T47D (cell line): ENCODE measurements at regions not wholly inside any gene's neighbourhood (a gene's known extent, or its start where the extent isn't known, plus 50 kb on each side); places are given as distances from the start of the nearest gene placed in this dataset.

ENCODE experiments used
- DNase-seq, 2 experiments: peaks; one replicate each; pipeline versions ENCODE4 v3.0.0 to v3.0.0-alpha.2; 2011 to 2012; ENCODE audit warnings: low read depth in 1 of 2, low spot score in 1 of 2
- JUND ChIP-seq: IDR thresholded peaks from 2 replicates; pipeline ENCODE4 v1.6.1; 2012; ENCODE audit warnings: low read depth
- in situ Hi-C: cut with HindIII; loops from 2 replicates; pipeline ENCODE4 v1.10.0; 2016; ENCODE audit warnings: low sequenced_read_pairs, low pct_unique_long_range_greater_than_20kb

DNA sequence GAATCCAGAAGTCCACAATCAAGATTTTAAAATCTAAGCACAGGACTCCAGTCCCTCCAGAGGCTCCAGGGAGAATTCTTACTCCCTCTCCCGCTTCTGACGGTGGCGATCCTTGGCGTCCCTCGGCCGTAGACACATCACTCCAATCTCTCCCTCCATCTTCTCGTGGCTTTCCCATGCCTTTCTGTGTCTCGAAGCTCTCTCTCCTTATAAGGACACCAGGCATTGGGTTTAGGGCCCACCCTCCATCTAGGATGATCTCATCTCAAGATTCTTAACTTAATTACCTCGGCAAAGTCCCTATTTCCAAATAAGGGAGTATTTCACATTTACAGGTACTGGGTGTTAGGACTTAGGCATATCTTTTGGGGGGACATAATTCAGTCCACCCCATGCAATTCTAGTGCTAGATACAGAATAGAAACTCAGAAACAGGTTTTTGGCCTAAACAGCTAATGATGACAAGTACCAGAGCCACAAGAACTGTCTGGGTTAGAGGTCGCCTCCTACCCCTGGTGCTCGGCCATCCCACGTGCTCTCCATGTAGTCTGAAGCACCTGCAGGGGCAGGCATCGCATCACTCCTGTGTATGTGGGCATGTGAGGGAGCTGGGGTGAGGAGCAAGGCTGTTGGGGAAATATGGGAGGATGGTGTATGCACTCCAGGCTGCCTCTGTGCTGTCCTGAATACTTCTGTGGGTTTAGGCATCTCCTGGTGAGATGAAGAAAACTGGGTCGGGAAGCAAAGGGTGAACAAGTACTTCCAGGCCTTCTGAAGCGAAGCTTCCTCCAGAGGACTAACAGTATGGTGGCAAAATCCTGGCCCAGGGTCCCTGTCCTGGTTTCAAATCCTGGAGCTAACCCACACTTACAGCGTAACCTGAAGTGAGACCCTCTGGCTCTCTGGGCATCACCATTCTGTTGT, 298.3 kb upstream of the ZMIZ1 start:
- in situ Hi-C loops: no loop called here
- no peak for DNase-seq
- TF ChIP-seq JUND: no peak

DNA sequence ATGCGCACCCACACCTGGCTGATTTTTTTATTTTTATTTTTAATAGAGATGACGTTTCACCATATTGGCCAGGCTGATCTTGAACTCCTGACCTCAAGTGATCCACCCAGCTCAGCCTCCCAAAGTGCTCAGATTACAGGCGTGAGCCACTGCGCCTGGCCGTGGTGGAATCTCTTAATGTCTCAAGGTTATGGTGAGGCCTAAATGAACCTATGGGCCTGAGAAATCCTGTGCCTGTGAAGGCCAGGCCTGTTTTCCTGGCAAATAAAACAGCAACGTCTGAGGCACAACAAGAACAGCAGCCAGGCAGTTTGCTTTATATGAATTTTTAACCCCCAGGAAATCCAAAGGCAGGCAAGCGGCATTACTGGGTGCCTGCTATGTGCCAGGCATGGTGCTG, 297.5 kb upstream of the ZMIZ1 start:
- DNase-seq: no peak
- in situ Hi-C loops: no loop called here
- no peak for TF ChIP-seq JUND

DNA sequence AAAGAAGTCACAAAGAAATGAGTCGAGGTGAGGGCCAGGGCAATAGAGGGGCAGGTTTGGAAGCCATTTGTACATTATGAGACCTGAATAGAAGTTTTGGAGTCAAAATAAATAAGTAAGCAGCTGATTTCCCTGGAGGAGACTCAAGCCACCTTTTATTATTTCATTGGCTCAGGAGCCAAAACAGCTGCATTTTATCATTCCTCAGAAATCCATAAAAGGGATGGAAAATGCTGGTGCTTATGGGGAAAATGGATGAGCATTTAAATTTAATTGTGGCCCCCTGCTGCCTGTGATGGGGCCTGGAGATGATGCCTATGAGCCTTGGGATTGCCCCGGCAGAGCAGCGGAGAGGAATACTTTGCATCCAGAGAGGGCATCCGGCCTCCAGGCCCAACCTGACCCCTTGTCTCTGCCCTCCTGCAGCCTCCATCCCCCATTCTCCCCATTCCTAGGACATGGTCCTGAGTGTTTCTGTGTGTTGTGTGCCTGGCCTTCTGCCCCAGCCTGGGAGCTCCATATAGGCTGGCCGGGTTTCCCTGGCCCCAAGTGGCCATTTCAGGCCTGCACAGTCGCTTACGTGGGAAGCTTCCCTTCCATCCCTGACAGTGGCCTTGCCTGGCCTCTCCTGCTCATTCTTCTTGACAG, 296.8 kb upstream of the ZMIZ1 start:
- DNase-seq: no peak
- in situ Hi-C loops: no loop called here
- TF ChIP-seq JUND: no peak

DNA sequence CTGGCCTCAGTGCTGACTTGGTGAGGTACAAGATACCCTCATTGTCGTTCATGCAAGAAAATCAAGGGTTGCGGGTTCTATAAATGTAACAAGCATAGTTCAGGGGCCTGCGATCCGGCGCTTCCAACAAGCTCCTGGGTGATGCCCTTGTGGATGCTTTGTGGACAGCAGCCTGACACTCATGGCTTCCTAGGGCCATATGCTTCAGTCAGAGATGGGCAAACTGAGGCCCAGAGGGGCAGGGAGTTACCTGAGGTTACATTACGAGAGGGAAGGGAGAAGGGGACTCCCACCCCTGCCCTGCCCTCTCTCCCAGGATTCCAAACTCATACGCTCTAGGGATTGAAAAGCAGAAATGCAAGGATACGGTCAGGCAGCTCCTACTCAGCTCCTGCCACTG, 296.3 kb upstream of the ZMIZ1 start:
- no peak for TF ChIP-seq JUND

DNA sequence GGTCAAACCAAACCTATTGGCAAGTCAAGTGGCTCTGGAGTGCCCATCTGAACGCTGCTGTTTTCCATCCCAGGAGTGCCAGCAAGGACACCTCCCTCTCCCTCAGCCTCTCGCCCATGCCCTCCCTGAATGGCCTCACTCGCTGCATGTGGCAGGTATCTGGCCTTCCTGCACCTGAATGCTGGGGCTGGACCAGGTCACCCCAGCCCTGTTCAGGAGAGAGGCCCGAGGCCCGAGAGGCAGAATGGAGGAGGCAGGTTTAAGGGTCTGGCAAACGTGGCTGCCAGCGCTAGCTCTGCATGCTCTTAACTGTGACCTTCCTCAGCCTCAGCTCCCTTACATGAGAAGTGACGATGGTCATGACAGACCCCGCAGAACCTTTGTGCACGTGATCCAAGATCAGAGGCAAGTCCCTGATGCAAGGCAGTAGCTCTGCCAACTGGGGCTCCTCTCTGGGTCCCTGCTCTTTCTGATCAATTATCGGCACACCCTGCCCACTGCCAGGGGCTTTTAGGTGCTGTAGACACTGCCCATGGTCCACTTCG, 295.7 kb upstream of the ZMIZ1 start:
- no peak for DNase-seq
- TF ChIP-seq JUND: no peak
- in situ Hi-C loops: no loop called here

More for the DNA sequence above, 296.3 kb upstream of the ZMIZ1 start:
- no peak for DNase-seq
- in situ Hi-C loops: no loop called here

DNA sequence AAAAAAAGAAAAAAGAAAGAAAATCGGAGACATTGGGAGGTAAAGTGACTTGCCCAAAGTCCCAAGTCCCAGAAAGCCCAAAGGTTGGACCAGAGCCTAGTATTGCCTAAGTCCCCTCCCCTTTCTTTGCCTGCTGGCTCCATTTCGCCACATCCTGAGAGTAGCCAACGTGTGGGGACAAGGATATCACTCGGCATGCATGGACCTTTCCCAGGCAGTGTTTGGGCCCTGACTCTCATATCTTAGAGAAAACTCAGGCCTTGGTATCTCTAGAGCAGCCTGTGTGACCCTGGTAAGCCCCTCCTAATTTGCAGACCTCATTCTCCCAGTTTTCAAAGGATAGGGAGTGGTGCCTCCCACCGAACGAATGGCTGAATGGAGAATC, 294.2 kb upstream of the ZMIZ1 start:
- no peak for DNase-seq
- no peak for TF ChIP-seq JUND
- in situ Hi-C loops: no loop called here

DNA sequence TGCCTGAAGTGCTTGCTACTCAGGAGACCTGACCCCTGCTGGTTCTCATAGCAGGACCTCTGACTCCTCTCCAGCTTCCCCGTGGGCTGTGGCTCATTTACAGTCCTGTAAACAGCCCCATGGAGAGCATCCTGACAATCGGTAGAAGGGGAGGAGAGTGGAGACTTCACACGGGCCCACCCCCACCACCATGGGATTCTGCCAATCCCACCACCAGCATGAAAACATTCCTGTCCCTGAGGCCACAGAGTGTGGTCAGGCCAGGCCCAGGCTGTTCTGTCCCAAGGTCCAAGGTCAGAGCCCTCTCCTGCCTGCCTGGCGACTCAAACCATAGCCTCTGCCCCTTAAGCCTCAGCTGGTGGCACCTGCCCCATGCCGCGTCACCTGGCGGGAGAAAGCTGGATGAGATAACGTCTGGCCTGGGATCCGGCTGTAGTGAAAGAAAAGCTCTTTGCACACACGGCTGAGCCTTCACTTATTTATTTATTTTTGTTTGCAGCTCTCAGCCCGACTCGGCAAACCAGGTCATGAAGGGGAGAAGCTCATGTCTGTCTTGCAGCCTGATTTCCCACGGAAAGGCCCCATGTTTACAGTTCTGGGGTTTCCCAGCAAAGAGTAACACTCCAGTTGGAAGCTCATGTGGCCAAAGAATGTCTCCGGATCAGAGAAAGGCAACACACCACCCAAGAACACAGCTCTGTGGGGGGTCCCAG, 293.6 kb upstream of the ZMIZ1 start:
- no peak for TF ChIP-seq JUND
- DNase-seq: peak in 1 of 2 experiments; percentile 27
- in situ Hi-C loops: no loop called here

DNA sequence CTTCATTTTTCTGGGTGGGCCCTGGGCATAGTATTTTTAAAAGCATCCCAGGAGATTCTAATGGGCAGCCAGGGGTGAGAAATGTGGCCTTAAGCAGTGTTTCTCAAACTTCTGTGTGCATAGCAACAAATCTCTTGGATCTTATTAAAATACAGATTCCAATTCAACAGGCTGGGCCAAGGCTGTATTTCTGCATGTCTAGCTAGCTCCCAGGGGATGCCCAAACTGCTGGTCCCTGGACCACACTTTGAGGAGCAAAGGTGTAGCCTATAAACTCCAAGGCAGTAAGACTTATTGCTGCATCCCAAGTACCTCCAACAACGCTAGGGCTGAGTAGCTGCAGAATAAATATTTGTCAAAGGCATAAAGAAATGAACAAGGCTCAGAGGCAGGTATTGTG, 292.9 kb upstream of the ZMIZ1 start:
- no peak for TF ChIP-seq JUND
- DNase-seq: peak; percentile 42 to 43
- in situ Hi-C loops: no loop called here

DNA sequence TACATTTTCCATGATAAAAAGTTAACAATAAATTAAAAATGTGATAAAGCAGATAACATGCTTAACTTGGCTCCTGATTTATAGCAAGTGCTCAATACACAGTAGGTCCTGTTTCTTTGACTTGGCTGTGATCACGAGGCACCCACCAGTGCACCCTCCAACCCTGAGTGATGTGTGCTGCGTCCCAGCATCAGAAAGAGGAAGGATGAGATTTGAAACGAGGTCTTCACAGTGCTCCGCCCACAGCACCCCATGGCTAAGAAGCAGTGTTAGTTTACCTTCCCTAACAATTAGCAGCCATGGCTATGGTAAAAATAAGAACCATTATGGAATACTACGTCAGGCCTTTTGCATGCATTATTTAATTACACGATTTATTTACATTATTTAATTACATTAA, 292.0 kb upstream of the ZMIZ1 start:
- in situ Hi-C loops: no loop called here
- DNase-seq: no peak

DNA sequence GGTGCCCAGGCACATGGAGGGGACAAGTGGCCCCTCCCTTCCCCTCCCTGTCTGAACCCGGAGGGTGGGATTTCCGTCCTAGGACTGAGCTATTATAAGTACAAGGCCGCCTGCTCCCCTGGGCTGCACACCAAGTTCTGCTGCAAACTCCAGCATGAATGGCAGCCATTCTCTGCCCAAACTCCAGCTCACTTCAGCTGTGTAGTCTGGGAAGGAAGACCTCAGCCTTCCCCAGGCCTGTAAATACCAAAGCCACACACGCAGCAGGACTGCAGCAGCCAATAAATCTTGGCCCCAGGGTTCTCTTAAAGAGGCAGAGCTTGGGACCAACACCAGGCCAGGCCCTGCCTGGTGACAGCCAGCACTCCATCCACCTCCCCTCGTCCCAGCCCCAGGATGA, 291.3 kb upstream of the ZMIZ1 start:
- DNase-seq: peak; percentile 58 to 67
- in situ Hi-C loops: no loop called here
- no peak for TF ChIP-seq JUND

More for the DNA sequence above, 292.0 kb upstream of the ZMIZ1 start:
- no peak for TF ChIP-seq JUND

DNA sequence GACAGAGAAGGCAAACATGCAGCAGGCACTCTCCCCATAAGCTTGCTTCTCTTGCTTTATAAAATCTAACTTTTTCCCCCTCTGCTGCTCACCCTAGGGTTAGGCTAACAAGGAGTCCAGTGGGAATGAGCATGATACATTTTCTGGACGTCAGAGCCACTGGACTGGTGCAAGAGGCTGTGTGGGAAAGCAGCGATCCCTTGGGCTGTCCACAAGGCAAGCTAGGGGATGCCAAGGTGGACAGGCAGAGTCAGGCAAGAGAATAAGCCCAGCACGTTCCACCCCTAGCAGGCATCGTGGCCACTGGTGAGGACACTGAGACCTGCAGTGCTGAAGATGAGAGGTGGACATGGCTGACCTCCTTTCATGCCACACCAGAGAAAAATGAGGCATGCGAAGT, 290.9 kb upstream of the ZMIZ1 start:
- in situ Hi-C loops: no loop called here
- no peak for TF ChIP-seq JUND
- DNase-seq: no peak

DNA sequence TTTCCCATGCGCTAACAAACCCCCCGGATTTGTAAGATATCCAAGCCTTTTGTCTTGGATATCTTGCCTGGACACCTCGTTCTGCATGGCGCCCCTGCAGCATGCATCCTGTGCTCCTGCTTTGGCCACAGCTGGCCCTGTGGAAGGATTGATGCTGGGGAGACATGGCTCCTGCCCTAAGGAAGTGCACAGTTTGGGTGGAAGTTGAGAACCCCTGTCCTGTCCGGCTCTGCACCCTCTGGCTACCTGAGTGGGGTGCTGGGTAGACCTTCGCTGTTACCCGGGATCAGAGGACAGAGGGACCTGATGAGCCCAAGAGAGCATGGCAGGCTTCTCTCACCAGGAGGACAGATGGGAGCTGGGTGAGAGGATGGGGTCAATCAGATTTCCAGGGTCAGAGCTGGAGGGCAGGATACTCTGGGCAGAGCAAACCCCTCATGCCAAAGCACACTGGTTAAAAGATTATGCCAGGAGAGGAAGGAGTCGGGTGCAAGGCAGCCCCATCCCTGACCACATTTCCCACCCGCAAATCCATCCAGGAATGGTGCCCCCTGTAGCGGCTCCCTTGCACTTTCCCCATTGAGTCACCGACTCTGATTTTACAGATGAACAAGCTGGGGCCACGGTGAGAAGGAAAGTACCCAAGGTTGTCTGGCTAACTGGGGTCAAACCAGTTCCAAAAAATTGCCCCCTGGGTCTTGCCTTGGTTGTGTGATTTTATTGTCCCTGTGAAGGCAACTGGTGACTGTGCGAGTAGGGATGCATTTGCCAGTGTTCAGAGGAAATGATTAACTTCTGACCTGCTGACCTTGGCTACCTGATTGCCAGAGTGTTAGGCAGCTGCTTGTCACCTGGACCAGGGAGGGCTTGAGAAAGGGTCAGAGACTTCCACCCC, 290.1 kb upstream of the ZMIZ1 start:
- in situ Hi-C loops: no loop called here
- TF ChIP-seq JUND: no peak
- DNase-seq: no peak
